Upper lobe of right lung (tissue), 1 donor: ENCODE measurements at regions not wholly inside any gene's neighbourhood (a gene's known extent, or its start where the extent isn't known, plus 50 kb on each side); places are given as distances from the start of the nearest gene placed in this dataset.

Experiments
- ATAC-seq: fragments of 200-7000 bp; cut with Tn5 transposase; one replicate; pipeline ENCODE4 v1.9.1; 2020; ENCODE audit warnings: mild to moderate bottlenecking, moderate library complexity
- DNase-seq: peaks from one replicate; pipeline ENCODE4 v3.0.0-alpha.2; 2020
- H3K27ac ChIP-seq: fragments of 200-600 bp; one replicate; pipeline ENCODE4 v1.8.0; 2022
- H3K27me3 ChIP-seq: fragments of 200-600 bp; one replicate; pipeline ENCODE4 v1.8.0; 2022; ENCODE audit warnings: mild to moderate bottlenecking
- H3K36me3 ChIP-seq: fragments of 200-600 bp; one replicate; pipeline ENCODE4 v1.8.0; 2022
- H3K4me1 ChIP-seq: fragments of 200-600 bp; one replicate; pipeline ENCODE4 v1.8.0; 2022
- H3K4me3 ChIP-seq: fragments of 200-600 bp; one replicate; pipeline ENCODE4 v1.8.0; 2022; ENCODE audit warnings: mild to moderate bottlenecking
- H3K9me3 ChIP-seq: fragments of 200-600 bp; one replicate; pipeline ENCODE4 v1.8.0; 2022
- intact Hi-C: fragments of 100-400 bp; cut with DNase I; formaldehyde crosslinking; loops from one replicate; pipeline ENCODE4 v1.11.0; 2022
- TF ChIP-seq, protein P1 (sequence below): fragments of 200-600 bp; IDR thresholded peaks from one replicate; pipeline ENCODE4 v1.8.0; 2022; ENCODE audit warnings: antibody characterized with exemption
- donor health status: DM: no; HTN: yes; CAD: no; lungs with severe emphysema.

DNA sequence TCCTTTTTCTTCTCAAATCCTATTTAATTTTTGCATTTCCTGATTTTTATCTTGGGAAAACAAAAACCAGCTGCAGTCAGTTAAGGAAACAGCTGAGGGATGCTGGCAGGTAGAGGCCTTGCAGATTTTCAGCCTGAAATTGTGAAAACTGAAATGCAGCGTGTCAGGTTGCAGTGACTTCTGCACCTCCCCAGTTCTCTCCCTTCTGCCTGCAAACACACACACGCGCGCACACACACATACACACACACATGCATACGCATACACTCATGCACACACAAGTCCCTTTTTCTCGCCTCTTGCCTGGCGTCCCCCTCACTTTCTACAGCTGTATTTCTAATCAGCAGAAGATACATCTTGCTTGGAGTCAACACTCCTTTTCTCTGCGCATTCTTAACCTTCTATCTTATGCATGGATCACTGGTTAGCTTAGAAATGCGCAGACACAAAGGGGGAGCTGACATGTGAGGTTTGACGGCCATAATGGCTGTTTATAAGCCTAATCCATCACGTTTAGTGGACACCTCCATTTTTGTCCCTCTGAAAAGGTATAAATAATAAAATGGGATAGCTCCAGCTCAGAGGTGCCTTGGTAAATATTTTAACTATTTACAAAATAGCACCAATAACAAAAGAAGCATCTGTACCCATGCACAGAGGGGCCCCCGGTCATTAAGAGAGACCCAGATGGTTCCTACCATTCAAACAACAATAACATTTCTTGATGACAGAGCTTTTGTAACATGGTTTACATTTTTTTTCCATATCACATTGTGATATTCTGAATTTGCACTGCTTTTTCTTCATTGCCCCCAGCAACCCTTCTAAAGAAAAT is 392.1 kb upstream of the SALL1 start:
- TF ChIP-seq, protein P1, sequence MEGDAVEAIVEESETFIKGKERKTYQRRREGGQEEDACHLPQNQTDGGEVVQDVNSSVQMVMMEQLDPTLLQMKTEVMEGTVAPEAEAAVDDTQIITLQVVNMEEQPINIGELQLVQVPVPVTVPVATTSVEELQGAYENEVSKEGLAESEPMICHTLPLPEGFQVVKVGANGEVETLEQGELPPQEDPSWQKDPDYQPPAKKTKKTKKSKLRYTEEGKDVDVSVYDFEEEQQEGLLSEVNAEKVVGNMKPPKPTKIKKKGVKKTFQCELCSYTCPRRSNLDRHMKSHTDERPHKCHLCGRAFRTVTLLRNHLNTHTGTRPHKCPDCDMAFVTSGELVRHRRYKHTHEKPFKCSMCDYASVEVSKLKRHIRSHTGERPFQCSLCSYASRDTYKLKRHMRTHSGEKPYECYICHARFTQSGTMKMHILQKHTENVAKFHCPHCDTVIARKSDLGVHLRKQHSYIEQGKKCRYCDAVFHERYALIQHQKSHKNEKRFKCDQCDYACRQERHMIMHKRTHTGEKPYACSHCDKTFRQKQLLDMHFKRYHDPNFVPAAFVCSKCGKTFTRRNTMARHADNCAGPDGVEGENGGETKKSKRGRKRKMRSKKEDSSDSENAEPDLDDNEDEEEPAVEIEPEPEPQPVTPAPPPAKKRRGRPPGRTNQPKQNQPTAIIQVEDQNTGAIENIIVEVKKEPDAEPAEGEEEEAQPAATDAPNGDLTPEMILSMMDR, result no peak
- intact Hi-C loops, result no loop called here
- ATAC-seq, result no peak
- no peak for DNase-seq
- H3K4me3 ChIP-seq, result no peak overlapping the region
- H3K27me3 ChIP-seq, result no peaks in the 10 kb centered on the region
- H3K4me1 ChIP-seq, result no peaks in the 10 kb centered on the region
- no peaks in the 10 kb centered on the region for H3K9me3 ChIP-seq
- H3K36me3 ChIP-seq, result no peaks in the 10 kb centered on the region
- no peak overlapping the region for H3K27ac ChIP-seq

DNA sequence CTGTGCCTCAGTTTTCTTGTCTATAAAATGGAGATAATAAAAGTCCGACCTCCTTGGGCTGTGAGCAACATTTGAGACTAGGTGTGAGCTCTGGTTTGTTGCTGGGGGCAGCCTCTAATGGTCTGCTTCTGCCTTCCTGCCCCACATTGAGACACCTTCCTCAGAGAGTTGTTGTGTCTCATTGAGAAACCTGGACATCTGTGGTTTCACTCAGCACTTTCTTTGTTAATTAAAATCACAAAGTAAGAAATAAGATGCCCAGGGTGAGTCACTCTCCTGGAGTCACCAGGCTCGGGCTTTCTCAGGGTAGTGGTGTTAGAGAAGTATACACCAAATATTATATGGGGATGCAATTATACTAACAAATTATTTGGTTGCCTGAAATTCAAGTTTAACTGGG is 389.2 kb upstream of the SALL1 start:
- Histone ChIP-seq H3K9me3 (no peaks in the 10 kb centered on the region), H3K4me3 (no peak overlapping the region), H3K27me3 (no peaks in the 10 kb centered on the region), H3K27ac (no peak overlapping the region), H3K36me3 (no peaks in the 10 kb centered on the region), H3K4me1 (no peaks in the 10 kb centered on the region)
- TF ChIP-seq, protein P1, result no peak
- no peak for DNase-seq
- no peak for ATAC-seq
- intact Hi-C loops, result no loop called here

DNA sequence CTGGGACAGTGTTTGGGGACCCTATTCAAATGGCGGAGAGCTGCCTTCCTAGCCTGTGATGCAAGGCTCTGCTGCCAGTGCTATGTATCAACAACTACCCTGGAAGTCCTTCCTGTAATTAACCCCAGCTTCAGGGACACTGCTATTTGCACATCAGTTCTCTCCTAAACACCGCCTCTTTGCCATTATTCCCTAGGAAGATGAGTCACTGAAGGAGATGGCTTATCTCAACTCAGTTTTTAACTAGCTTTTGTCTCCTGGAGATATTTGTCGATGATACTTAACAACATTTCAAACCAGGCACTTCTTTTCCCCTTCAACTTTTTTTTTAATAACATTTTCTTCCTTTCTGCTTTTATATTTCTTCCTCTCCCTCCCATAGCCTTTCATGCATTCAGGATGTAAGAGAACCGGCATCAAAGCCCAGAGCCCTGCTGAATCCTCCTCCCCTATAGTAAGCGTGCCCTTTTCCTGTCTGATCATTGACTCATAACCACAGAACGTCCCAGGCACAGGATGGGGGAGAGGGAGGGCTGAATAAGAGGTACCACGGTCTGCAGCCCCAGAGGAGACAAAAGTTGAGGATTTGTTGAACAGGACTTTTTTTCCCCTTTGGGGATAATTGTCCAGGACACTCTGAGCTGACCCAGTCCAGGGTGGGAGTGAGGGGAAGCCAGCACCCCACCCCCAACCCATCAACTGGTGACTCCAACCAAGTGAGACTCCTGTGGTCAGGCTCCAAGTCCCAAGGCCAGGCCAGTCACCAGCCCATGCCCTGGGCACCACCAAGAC is 387.8 kb upstream of the SALL1 start:
- intact Hi-C loops, result no loop called here
- Histone ChIP-seq H3K4me1 (no peaks in the 10 kb centered on the region), H3K27me3 (no peaks in the 10 kb centered on the region), H3K4me3 (no peak overlapping the region), H3K9me3 (no peaks in the 10 kb centered on the region), H3K27ac (no peak overlapping the region), H3K36me3 (no peaks in the 10 kb centered on the region)
- TF ChIP-seq, protein P1, result no peak
- ATAC-seq, result peak; percentile 10
- DNase-seq, result no peak

DNA sequence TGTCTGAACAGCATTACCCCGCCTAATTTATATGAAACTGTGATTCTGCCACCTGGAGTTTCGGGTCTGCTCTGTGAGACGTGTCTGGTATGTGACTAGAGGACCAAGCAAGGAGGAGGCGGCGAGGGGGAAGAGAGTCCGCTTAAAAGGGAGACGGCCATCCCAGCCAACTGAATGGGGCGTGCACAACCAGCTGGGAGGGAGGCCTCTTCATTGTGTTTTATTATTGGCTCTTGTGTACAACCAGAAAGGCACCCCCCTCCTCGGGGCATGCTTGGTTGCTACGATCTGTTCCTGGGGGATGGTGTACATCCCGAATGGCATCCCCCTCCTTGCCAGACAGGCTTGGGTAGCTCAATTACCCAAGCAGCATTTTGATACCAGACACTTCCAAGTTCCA is 384.5 kb upstream of the SALL1 start:
- no peak for ATAC-seq
- Histone ChIP-seq H3K36me3 (no peaks in the 10 kb centered on the region), H3K27ac (no peak overlapping the region), H3K27me3 (no peaks in the 10 kb centered on the region), H3K4me1 (no peaks in the 10 kb centered on the region), H3K4me3 (no peak overlapping the region), H3K9me3 (no peaks in the 10 kb centered on the region)
- intact Hi-C loops, result no loop called here
- TF ChIP-seq, protein P1, result no peak
- no peak for DNase-seq

DNA sequence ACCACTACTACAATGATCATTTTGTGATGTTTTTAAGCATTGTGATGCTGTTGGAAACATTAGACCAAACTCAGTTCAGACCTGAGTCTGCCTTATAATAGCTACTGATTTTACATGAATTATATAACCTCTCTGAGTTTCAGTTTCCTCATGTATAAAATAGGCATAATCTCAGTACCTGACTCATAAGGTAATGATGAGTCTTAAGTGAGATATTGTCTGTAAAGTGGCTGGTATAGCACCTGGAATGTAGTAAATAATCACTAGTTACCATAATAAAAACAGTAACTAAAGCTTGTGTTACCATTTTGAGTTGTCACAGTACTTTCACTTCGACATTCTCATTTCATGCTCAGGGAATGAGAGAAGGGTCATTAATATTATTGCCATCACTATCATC is 381.5 kb upstream of the SALL1 start:
- Histone ChIP-seq H3K36me3 (no peaks in the 10 kb centered on the region), H3K9me3 (no peaks in the 10 kb centered on the region), H3K4me3 (no peak overlapping the region), H3K4me1 (no peaks in the 10 kb centered on the region), H3K27ac (no peak overlapping the region), H3K27me3 (no peaks in the 10 kb centered on the region)
- DNase-seq (no peak), ATAC-seq (no peak)
- TF ChIP-seq, protein P1, result no peak
- intact Hi-C loops, result no loop called here
